NCI-H2227 (cell line): ENCODE measurements at regions not wholly inside any gene's neighbourhood (a gene's known extent, or its start where the extent isn't known, plus 50 kb on each side); places are given as distances from the start of the nearest gene placed in this dataset.

Source experiments
- DNase-seq: peaks from one replicate; lab custom pipeline; 2025; ENCODE audit not compliant: unreplicated experiment; lab: John Stamatoyannopoulos, UW

- no peak for DNase-seq
Measured at GRCh38 chr6:28732052-28732451, 191.7 kb downstream of the TRIM27 start.

- DNase-seq, result no peak
Measured at GRCh38 chr6:28734443-28734959, 189.3 kb downstream of the TRIM27 start.

- DNase-seq, result no peak
Measured at GRCh38 chr6:28736121-28736520, 187.7 kb downstream of the TRIM27 start.

- no peak for DNase-seq
Measured at GRCh38 chr6:28737750-28738395, 185.9 kb downstream of the TRIM27 start.

- DNase-seq, result no peak
Measured at GRCh38 chr6:28738396-28738765, 185.4 kb downstream of the TRIM27 start.

- DNase-seq, result no peak
Measured at GRCh38 chr6:28741363-28741762, 182.4 kb downstream of the TRIM27 start.

- peak; percentile 43 for DNase-seq
Measured at GRCh38 chr6:28742668-28743270, 181.0 kb downstream of the TRIM27 start.

- no peak for DNase-seq
Measured at GRCh38 chr6:28743271-28743789, 180.5 kb downstream of the TRIM27 start.

GRCh38 chr6:28747083-28747630 is 176.6 kb downstream of the TRIM27 start:
- DNase-seq, result no peak

GRCh38 chr6:28747631-28748157 is 176.1 kb downstream of the TRIM27 start:
- peak; percentile 37 for DNase-seq

- no peak for DNase-seq
Measured at GRCh38 chr6:28748192-28748591, 175.6 kb downstream of the TRIM27 start.

- no peak for DNase-seq
Measured at GRCh38 chr6:28750926-28751458, 172.8 kb downstream of the TRIM27 start.

- no peak for DNase-seq
Measured at GRCh38 chr6:28751514-28751913, 172.3 kb downstream of the TRIM27 start.

GRCh38 chr6:28751963-28752350 is 171.8 kb downstream of the TRIM27 start:
- DNase-seq, result no peak

- DNase-seq, result no peak
Measured at GRCh38 chr6:28757429-28758045, 166.2 kb downstream of the TRIM27 start.

GRCh38 chr6:28758046-28758817 is 165.6 kb downstream of the TRIM27 start:
- DNase-seq, result peak; percentile 58

- no peak for DNase-seq
Measured at GRCh38 chr6:28758818-28759235, 165.0 kb downstream of the TRIM27 start.

- DNase-seq, result no peak
Measured at GRCh38 chr6:28764014-28764723, 159.6 kb downstream of the TRIM27 start.

- DNase-seq, result no peak
Measured at GRCh38 chr6:28764761-28765282, 159.0 kb downstream of the TRIM27 start.

GRCh38 chr6:28765978-28766351 is 157.8 kb downstream of the TRIM27 start:
- no peak for DNase-seq
